GM19240 (cell line): ENCODE measurements at regions not wholly inside any gene's neighbourhood (a gene's known extent, or its start where the extent isn't known, plus 50 kb on each side); places are given as distances from the start of the nearest gene placed in this dataset.
"Not testable (repeated sequence)": the region's sequence is repeated elsewhere in the genome, so short reads cannot be mapped to it uniquely, and the experiment has no call there.

Source experiments
- DNase-seq: peaks from one replicate; pipeline ENCODE4 v3.0.0; 2011; ENCODE audit warnings: low spot score; ENCODE audit not compliant: insufficient read length

DNA sequence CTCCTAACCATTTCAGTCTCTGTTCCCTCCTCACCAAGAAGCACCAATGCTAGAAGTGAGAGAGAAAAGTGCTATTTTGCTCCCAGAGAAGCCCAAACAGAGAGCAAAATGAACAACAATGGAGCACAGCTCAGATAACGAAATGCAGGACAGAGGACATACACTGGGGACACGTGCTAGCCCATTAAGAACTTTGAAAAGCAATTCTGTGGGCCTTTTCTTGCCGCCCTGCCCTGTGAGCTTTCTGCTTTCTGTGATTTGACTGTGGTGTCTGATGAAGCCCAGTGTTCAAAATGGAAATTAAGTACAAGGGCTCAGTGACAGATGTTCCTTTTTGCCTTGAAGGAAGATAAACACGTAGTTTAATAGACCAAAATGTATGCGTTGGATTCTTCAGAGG, 130.8 kb downstream of the S1PR1 start:
- DNase-seq: no peak

DNA sequence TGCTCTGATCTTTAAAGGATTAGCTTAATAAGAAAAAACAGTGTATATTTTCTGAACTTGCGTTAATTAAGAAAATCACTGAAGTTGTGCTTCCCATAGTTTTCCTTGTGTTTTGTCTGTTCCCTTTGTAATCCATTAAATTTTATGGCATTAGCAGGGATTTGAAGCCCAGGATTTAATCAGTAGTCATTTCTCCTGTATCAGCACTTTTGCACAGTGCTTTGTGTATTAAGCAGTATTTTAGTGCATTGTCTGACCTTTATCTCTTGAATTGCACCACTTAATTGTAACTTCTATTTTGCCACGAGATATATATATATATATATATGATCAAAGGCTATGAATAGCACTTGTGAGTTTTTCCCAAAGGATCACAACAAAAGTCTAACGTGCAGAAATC, 133.7 kb downstream of the S1PR1 start:
- DNase-seq: no peak

DNA sequence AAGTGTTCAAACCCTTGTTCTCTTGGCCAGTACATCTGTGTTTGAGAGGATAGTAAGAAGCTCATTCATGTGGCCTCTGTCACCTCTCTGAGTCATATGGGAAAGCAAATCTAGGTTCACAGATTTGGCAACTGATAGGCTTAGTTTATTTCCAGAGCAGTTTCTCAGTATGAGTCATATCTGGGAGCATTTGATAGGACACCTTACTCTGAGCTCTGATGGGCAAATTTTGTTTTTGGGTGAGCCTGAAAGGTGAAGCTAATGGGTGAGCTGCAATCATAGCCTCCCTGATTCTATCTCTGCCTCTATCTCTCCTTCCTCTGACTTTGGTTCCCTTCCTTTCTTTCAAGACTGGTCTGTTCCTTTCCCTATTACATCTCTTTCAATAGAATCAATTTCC, 134.4 kb downstream of the S1PR1 start:
- DNase-seq: peak; percentile 38

DNA sequence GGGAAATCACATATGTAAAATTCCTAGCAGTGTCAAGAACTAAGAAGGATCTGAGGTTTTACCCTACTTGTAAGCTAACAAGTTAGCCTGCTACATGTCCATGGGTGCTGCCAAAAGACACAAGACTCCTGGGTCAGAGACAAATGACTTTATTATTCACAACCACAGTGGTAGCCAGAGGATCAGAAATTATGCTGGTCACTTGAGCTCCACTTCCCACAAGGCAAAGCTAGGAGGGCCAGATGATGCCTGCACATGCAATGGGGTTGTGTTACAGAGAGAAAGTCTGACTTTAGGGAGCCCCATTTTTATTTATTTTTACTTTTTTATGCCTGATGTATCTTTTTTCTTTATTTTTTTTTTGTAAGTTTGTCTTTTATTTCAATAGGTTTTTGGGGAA, 136.8 kb downstream of the S1PR1 start:
- no peak for DNase-seq

DNA sequence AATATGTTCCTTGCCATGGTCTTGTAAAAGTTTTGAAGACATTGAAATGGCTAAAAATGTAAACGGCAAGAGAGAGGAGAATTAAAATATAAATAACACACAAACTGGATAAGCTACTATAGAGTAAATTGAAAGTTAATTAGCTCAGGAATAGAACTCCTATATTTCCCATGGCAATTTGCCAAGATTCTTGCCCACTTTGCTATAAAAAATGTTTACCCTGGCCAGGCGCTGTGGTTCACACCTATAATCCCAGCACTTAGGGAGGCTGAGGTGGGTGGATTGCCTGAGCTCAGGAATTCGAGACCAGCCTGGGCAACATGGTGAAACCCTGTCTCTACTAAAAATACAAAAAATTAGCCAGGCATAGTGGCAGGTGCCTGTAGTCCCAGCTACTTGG, 138.6 kb downstream of the S1PR1 start:
- DNase-seq: not testable (repeated sequence)

DNA sequence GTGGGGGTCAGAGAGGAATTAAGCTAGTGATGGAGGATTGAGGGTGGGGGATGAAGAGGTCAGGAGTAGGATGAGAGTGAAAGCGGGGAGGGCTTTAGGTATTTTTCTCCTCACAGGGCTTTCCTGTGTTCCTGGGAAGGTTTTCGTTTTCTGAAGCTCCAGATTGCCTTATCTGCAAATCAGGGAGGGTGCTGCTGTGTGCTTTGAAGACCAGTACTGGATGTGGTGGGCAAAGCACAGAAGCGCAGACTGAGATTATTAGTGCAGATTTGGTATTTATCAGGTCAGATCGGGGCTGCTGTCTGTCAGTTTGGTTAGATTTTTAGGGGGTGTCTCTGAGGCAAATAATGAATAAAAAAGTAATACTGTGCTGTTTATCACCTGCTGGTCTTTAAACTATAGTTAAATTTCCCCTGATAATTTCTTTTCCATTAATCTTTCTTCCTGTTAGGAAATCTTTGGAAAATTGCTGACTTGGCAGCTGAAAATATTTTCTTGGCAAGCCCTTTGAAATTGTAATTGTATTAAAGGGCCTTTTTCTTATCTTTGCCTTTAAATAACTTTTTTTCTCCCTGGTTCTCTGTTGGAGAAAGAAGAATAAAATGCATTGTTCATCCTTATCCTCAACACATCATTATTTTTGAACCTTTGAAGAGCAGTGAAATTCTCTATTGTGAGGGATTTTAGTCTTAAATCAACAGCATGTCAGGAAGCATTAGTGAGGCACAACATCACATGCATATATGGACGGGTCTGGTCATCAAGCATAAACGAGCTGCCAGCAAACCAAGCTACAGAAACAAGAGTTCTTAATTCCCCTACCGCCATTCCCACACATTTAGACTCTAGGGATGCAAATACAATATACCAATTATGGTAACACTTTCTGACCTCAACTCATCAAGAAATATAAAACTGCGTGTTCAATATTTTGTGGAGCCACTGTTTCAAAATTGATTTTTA, 139.6 kb downstream of the S1PR1 start:
- DNase-seq: no peak

DNA sequence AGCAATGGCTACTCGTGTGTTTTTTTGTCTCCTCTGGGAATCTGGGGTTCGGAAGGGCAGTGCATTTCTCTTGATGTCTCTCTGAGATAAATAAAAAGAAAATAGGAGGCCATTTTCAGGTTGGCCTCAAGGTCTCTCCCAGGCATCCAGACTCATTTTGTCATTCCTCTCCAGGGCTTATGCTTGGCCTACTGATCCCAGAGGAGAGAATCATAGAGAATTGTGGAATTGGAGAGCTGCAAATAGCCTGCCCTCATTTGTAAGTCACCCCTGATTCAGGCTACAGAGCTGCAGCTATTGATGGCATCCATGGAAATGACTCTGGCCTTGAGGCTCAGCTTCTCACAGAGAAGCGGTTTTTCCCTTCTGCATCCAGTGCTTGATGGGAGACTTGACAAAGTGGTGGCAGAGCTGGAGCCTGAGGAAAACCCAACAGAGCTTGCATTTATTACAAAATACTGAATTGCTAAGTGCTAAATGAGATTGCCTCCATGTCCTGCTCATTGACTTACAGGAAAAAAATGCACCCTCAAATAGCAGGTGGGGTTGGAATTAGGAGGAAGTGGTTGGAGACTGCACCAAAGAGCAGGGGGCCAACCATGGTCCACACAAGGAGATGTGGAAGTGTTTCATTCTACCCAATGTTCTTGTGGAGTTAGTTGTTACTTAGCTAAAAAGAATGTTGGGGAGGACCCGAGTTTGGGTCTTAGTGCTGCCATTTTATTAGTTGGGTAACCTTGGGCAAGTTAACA, 140.4 kb downstream of the S1PR1 start:
- DNase-seq: no peak

DNA sequence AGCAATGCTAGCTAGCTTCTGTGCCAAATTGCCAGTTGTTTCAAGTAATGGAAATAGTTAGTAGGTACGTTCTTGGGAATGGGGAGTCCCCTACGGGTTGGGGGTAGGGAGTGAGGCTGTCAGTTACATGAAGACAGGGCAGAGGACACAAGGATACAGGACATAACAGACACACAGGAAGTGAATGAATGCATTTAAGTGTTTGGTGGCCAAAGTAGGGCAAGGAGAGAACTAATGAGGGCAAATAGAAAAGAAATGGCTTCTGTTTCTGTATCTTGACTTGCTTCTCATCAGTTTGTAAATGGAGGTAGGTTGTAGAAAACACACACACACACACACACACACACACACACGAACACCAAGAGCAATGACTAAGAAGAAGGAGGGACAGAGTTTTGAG, 142.2 kb downstream of the S1PR1 start:
- DNase-seq: no peak

DNA sequence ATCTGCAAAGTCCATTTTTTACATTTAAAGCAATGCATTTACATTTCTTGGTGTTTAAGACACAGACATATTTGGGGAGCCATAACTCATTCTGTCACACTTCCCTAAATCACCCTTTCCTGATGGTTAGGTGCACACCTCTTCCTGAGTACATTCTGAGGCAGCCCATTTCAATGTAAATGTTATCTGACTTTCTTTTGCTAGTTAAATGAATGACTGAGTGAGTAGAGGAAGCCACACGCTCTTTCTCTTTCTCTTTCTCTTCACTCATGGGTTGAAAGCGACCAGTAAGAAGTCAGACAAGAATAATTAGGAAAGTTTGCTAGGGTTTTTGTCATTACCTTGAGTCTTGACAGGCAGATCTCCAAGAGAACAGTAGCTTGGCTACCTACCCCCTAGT, 143.1 kb downstream of the S1PR1 start:
- no peak for DNase-seq

DNA sequence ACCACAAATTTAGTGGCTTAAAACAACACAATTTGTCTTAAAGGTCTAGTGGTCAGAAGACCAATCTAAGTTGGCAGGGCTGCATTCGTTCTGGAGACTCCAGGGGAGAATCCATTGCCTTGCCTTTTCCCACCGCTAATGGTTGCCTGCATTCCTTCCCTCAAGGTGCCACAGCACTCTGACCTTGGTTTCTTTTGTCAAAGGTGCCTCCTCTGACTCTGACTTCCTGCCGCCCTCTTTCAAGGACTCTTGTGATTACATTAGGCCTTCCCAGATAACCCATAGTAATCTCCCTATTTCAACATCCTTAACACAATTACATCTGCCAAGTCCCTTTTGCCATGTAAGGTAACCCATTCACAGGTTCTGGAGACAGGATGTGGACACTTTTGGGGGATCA, 145.3 kb downstream of the S1PR1 start:
- no peak for DNase-seq

DNA sequence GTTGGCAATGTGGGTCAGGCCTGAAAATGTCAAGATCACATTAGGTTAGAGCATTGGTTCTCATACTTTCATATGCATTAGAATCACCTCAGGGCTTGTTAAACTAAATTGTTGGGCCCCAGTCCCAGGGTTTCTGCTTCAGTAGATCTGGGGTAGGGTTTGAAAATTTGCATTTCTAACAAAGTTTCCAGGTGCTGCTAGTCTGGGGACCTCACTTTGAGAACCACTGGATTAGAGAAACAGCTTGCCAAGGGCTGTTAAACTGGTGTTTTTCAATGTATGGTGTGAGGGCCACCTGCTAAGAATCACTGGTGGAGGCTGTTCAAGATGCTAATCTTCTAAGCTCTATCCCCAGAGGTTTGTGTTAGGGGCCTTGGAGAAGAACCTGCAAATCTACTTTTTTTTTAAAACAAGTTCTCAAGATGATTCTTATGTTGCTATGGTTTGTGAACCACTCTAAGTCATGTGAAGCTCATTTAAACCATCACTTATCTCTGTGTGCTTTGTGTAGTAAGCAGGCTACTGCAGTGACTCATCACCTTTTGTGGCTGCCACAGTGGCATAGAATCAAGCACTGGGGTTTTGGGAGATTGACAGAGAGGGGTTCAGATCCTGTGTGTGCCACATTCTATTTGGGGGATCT, 152.2 kb downstream of the S1PR1 start:
- DNase-seq: no peak

DNA sequence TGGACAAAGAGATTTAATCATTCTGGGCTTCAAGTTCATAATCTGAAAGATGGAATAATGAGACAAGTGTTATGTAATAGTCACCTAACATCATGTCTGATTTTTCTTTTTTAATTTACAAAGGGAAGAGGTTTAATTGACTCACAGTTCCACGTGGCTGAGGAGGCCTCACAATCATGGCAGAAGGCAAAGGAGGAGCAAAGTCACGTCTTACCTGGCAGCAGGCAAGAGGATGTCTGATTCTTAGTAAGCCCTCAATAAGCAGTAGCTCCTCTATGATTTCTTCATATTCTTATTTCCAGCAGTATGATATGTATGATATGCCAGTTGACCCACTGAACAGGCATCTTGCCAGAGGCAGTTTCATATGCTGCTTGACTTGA, 152.7 kb downstream of the S1PR1 start:
- DNase-seq: no peak

DNA sequence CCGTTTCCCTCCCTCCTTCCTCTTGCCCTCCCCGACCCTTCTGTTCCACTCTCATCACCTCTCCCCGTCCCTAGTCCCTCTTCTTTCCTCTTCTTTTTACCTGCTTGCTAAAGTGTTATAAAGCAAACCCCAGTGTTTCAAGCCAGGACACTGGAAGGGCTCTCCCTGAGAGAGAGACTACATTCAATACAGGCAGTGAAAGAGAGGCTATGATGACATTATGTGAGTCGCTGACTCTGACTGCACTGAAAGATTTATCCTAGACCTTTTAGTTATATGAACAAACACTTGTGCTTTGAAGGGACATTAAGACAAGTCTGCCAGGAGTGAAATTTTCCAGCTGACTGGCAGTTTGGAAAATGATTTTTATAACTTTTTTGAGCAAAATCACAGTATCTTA, 155.7 kb downstream of the S1PR1 start:
- DNase-seq: no peak

DNA sequence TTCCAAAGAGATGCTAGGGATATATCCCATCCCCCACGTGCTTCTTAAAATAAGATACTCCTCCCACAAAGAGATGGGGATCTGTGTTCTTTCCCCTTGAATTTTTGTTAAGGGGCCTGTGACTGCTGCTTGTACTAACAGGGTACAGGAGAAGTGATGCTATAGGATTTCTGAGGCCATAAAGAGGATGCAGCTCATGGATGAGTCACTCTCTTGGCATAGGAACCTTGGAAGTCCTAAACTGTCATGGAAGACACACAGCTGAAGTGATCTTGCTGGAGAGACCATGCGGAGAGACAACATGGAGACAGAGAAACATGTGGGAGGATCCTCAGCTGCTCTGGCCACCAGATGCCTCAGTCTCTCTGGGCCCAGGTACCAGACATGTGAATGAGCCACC, 157.2 kb downstream of the S1PR1 start:
- no peak for DNase-seq

DNA sequence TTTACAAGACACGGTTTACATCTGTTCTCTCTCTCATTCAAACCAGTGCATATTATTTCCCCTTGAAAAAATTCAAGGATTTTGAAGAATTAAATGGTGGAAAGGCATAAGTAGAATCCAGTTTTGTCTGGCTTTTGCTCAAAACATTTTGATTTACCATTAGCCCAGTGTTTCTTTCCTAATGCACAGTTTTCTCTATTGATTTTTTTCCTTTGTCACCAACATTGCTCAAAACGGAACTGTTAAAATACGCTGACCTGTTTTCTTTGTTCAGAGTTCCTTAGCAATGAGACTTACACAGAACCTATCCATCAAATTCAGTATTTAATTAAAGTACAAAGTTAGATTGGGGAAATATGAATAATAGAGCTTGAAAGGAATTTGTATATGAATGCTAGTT, 162.4 kb downstream of the S1PR1 start:
- DNase-seq: no peak

DNA sequence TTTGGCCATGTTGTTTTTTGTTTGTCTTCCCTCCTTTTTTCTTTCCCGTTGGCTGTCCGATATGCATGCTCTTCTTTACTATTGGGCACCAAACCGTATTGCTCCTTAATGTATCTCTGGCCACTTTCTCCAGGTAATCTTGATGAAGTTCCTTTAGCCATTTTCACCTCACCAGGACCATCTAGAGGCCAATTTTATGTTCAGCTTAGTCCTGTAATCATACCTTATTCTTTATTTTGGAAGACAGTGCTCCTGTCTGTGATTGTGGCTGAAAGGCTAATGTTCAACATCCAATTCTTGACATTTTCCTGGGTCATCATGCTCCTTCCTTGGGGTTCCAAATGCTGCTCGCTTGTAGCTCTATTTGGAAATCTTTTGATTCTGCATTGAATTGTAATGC, 169.5 kb downstream of the S1PR1 start:
- no peak for DNase-seq

DNA sequence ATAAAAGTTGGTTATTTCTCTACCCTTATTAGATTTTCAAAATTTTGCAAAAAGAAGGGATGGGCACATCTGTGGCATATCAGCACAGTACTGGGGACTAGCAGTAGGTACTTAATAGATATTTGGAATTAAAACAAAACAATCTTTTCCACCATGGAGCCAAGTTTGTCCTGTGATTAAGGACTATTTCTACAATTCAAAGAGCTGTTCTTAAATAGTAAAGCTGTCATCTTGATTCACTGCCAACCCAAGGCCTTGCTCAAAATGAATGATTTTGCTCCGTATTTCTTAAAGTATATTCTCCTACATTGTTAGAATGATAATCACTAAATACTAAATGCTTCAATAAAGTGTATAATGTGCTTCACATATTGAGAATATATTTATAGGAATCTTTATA, 169.9 kb downstream of the S1PR1 start:
- DNase-seq: no peak

DNA sequence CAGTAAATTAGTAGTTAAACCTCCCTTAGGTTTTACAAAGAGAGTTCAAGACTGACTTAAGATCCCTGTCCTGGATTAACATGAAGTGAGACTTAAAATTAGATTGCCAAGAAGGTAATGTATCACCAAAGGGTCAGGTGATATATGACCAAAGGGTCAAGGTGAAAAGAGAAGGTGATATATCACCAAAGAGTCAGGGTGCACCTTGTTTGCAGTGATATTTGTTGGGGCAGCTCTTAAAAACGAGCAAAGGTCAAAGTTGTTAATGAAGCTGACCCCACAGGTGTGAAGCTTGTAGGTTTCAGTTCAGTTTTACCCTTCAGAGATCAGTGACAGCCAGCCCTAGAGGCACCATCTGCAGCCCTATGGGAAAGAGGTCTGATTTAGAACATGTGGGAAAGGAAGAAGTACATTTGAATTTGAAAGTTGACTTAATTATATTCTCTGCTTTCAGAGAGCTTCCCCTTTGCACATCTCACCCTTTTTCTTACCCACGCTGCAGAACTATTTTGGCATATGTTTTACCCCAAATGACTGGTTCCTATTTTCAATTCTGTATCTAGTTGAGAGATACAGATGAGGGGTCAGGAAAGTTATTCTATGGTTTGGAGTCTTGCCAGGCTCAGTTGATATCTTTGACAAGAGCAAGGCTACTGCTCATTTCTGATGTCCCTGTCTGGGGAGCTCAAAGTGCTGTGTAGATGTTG, 170.8 kb downstream of the S1PR1 start:
- DNase-seq: peak; percentile 38

DNA sequence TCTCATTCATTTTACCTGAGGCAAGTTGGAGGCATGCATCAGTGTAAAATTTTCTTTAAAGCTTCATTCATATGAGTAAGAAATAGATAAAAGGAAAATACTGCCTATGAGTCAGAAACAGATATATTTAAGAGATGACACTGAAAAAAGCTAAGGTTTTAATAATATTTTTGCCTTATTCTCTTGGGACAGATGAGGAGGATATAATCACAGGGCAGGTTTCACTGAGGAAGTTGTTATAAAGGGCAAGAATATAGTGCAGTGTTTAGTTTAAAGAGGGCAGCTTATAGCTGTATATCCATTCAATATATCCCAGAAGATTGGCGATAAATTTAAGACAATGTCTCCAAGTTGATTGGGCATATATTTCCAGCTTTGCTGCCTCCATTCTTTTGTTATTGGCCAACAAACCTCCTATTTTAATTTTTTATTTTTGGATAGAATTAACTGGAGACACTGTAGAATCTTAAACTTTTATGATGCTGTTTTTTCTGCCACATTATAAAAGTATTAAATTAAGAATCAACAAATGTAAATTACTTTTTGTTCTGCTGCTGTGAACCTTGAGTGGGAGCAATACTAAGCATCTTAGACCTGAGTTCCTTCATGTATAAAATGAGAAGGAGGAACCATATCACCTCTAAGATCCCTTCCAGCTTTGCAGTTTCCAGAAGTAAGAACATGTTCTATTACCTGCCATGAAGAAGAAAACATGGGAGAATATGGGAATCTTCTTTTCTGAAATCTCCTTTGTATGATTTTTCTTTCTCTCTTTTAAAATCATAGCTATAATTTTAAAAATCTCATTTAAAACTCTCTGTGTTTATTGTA, 171.6 kb downstream of the S1PR1 start:
- no peak for DNase-seq

DNA sequence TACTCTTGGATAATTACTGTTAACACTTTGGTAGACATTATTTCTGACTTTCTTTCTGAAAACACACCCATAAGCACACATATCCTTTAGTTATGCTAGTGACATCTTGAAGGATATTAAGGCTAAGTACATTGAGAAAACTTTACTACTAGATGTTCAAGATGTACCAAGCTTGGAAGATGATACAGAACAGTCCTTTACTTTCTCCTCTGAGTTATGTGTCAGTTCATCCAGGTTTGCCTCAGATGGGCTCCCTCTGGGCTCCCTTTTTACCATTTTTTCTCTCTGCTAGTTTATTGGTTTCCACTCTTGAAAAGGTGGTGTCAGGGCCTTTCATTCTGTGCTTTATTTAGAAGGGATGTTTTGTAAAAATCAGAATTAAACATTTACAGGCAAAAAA, 172.3 kb downstream of the S1PR1 start:
- no peak for DNase-seq
